ENCODE measurements at regions not wholly inside any gene's neighbourhood (a gene's known extent, or its start where the extent isn't known, plus 50 kb on each side); places are given as distances from the start of the nearest gene placed in this dataset.
"Not testable (repeated sequence)": the region's sequence is repeated elsewhere in the genome, so short reads cannot be mapped to it uniquely, and the experiment has no call there.

DNA sequence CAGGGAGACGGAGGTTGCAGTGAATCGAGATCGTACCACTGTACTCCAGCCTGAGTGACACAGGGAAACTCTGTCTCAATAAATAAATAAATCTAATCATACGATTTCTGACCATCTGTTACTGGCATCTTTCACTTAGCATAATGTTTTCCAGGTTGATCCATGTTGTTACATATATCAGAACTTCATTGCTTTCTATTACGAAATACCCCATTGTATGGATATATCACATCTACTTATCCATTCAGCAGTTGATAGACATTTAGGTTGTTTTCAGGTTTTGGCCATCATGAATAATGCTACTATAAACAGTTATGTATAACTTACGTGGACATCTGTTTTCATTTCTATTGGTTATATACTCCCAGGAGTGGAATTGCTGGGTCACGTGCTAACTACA lies 303.9 kb downstream of the PAX3 start:
- no peak overlapping the region for H3K27ac ChIP-seq
- TF ChIP-seq, protein P1, sequence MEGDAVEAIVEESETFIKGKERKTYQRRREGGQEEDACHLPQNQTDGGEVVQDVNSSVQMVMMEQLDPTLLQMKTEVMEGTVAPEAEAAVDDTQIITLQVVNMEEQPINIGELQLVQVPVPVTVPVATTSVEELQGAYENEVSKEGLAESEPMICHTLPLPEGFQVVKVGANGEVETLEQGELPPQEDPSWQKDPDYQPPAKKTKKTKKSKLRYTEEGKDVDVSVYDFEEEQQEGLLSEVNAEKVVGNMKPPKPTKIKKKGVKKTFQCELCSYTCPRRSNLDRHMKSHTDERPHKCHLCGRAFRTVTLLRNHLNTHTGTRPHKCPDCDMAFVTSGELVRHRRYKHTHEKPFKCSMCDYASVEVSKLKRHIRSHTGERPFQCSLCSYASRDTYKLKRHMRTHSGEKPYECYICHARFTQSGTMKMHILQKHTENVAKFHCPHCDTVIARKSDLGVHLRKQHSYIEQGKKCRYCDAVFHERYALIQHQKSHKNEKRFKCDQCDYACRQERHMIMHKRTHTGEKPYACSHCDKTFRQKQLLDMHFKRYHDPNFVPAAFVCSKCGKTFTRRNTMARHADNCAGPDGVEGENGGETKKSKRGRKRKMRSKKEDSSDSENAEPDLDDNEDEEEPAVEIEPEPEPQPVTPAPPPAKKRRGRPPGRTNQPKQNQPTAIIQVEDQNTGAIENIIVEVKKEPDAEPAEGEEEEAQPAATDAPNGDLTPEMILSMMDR (IDR thresholded peaks at IDR 0.05) = no peak
- H3K4me3 ChIP-seq = no peak overlapping the region

DNA sequence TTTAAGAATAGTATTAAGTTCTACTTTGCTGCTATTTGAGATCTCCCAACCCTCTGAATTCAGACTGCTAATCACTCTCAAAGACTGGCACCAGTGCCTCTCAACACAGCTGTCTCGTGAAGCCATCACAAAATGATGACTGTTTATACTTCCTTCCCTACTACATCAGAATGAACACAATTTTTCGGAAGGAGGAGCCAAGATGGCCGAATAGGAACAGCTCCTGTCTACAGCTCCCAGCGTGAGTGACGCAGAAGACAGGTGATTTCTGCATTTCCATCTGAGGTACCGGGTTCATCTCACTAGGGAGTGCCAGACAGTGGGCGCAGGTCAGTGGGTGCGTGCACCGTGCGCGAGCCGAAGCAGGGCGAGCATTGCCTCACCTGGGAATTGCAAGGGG lies 314.4 kb downstream of the PAX3 start:
- not testable (repeated sequence) for H3K4me3 ChIP-seq; DNase-seq (ENCODE audit: low spot score); H3K27ac ChIP-seq

More for the DNA sequence above, 303.9 kb downstream of the PAX3 start:
- DNase-seq (ENCODE audit: low spot score) = no peak

DNA sequence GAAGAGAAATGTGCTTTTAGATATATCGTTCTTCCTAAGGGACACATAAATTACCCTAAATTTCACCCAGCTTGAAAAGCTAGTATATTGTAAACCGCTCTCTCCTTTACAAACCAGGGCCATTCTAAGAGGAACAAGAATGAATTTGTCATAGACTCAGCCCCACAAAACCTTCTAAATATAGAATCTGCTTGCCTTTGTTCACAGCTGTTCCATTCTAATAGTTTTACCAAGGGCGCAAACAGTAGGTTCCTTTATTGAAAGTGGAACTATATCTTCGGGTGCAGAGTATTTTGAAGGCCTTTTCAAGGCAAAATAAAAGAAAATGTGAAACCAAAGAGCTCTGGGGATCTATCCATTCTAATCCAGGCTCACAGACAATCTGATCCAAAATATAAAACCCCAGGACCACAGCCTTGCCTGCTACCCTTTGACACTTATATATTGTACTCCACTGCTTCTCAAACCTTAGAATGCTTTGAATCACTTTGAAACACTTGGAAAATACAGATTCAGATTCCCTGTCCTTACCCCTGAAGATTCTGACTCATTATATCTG lies 316.8 kb downstream of the PAX3 start:
- no peak overlapping the region for H3K4me3 ChIP-seq
- DNase-seq (ENCODE audit: low spot score) = no peak
- H3K27ac ChIP-seq = no peak overlapping the region
- TF ChIP-seq, protein P1 (IDR thresholded peaks at IDR 0.05) = no peak

DNA sequence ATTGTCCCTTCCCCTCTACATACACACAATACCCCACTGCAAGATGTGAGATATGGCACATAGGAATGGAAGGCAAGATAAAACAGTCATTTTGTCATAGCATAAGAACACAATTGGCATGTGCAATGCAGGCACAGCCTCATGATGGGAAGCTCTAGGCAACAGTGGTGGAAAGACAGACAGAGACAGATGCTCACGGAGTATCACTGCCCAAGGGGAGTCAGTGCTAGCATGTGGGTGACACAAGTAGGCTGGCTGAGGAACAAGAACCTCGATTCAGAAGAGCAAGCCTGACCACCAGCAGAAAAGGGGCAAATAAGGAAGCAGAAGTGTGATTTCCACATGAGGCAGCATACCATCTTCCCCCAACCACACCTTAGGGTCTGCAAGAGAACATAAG lies 323.6 kb downstream of the PAX3 start:
- TF ChIP-seq, protein P1 (IDR thresholded peaks at IDR 0.05) = no peak
- H3K4me3 ChIP-seq = no peak overlapping the region
- no peak for DNase-seq (ENCODE audit: low spot score)
- H3K27ac ChIP-seq = no peak overlapping the region

DNA sequence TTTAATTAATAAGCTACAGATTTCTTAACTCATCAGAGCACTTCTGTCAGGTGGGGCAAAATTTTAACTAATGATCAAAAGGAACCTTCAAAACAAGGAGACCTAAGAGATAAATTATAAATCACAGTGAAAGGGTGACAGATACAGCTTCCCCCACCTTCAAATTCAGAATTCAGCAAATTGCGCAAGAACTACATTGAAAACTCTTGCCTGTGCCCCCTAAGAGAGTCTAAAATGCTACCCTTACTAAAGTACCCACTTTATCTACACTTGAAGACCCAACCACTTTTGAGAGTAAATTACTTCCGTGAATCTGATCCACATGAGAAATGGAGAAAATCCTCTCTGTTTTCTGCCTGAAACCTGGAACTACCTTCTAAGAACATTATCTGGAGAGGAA lies 324.9 kb downstream of the PAX3 start:
- TF ChIP-seq, protein P1 (IDR thresholded peaks at IDR 0.05) = no peak
- no peak overlapping the region for H3K27ac ChIP-seq
- DNase-seq (ENCODE audit: low spot score) = no peak
- H3K4me3 ChIP-seq = no peak overlapping the region

DNA sequence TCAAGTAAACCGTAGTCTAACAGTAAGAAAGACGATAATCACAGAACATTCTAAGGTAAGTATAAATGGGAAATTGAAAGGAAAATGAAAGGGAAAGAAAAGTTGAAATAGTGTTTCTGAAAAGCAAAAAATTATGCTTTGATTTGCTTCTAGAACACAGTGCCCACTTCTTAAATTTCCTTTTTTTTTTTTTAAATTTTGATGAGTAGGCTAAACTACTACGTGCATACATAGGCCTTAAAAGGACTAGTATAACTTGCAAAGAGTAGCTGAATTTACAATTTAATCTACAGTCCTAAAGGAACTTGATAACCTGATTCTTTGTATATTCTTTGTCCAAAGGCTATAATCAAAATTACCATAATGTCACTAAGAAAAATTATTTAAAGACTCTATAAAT lies 325.3 kb downstream of the PAX3 start:
- H3K4me3 ChIP-seq = no peak overlapping the region
- H3K27ac ChIP-seq = no peak overlapping the region
- TF ChIP-seq, protein P1 (IDR thresholded peaks at IDR 0.05) = no peak
- no peak for DNase-seq (ENCODE audit: low spot score)

DNA sequence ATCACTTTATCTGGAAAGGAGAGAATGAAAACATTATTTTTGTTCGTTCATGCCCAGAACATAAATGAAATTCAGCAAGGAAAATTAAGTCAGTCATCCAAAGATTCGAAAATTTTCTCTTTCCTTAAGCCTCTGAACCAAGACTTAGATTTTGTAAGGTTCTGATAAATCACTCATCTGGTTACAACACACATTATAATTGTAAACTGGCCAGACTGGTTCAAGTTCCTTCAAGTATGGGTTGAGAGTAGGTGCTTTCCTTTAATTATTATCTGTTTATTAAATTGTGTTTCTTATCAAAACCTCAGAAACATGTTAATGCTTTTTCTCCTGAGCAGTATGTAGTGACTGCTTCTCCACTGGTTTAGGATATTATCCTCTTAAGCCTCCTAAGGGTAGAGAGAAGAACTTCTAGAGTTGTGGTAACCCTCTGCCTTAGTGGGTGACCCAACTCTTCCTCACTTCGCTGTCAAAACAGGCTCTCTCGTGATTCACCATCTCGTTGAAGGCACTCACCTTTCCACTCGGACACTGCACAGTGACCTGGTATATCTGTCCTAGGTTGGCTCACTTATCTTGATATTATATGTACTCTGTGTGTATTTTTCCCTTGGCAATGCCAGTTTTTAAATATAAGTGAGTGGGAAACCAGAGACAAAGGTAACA lies 325.9 kb downstream of the PAX3 start:
- Histone ChIP-seq H3K27ac (no peak overlapping the region), H3K4me3 (no peak overlapping the region)
- no peak for DNase-seq (ENCODE audit: low spot score)
- TF ChIP-seq, protein P1 (IDR thresholded peaks at IDR 0.05) = no peak

All from coronary artery (tissue), 2 donors.